ENCODE measurements at regions not wholly inside any gene's neighbourhood (a gene's known extent, or its start where the extent isn't known, plus 50 kb on each side); places are given as distances from the start of the nearest gene placed in this dataset.
"Not testable (repeated sequence)": the region's sequence is repeated elsewhere in the genome, so short reads cannot be mapped to it uniquely, and the experiment has no call there.

GRCh38 chr16:35603371-35603770 lies 2144.0 kb downstream of the TP53TG3F start:
- TF ChIP-seq ZNF263 (CRISPR knock-in tag; IDR thresholded peaks at IDR 0.05; ENCODE audit: low read depth); JAZF1 (CRISPR knock-in tag; IDR thresholded peaks at IDR 0.05); GTF2I (CRISPR knock-in tag; conservative IDR thresholded peaks at IDR 0.05); CTCF (IDR thresholded peaks at IDR 0.05); HMGXB4 (CRISPR knock-in tag; IDR thresholded peaks at IDR 0.05): not testable (repeated sequence)

Data from WTC11 (cell line).